PC-3 (cell line): ENCODE measurements at regions not wholly inside any gene's neighbourhood (a gene's known extent, or its start where the extent isn't known, plus 50 kb on each side); places are given as distances from the start of the nearest gene placed in this dataset.
"Not testable (repeated sequence)": the region's sequence is repeated elsewhere in the genome, so short reads cannot be mapped to it uniquely, and the experiment has no call there.

Source experiments
- ATAC-seq: fragments of 200-7000 bp; cut with Tn5 transposase; 2 replicates; pipeline ENCODE4 v1.9.1; 2020; ENCODE audit warnings: mild to moderate bottlenecking, moderate library complexity
- BruUV-seq: library from RNA; stranded (reverse); fragments of 400-500 nt; replicated peaks from 2 replicates; lab custom pipeline; 2021; lab: Mats Ljungman, UMichigan
- CTCF ChIA-PET: fragments of 300-600 bp; sonication (Branson Sonifier 250); formaldehyde crosslinking; loops from one replicate; lab custom pipeline; 2022; ENCODE audit warnings: antibody characterized with exemption; lab: Charles Lee
- POLR2A ChIA-PET: fragments of 300-600 bp; sonication (Branson Sonifier 250); formaldehyde crosslinking; loops from one replicate; lab custom pipeline; 2022; ENCODE audit warnings: antibody characterized with exemption; ENCODE audit not compliant: unreplicated experiment; lab: Charles Lee
- DNase-seq: peaks from one replicate; pipeline ENCODE4 v3.0.0-alpha.2; 2015
- H2AFZ ChIP-seq: fragments of 300-600 bp; sonication (generic); 2 replicates; pipeline ENCODE4 v1.6.0; 2016; ENCODE audit warnings: antibody characterized with exemption, low read length
- H3F3A ChIP-seq: fragments of 300-600 bp; sonication (generic); one replicate; pipeline ENCODE4 v1.6.0; 2017; ENCODE audit warnings: antibody characterized with exemption, low read length, control low read depth, mild to moderate bottlenecking; ENCODE audit not compliant: unreplicated experiment
- H3K27ac ChIP-seq: fragments of 300-600 bp; sonication (generic); 2 replicates; pipeline ENCODE4 v1.5.1; 2016; ENCODE audit warnings: mild to moderate bottlenecking, low read length
- H3K27me3 ChIP-seq: fragments of 300-600 bp; sonication (generic); 2 replicates; pipeline ENCODE4 v1.6.1; 2016; ENCODE audit warnings: low read length, mixed read lengths
- H3K36me3 ChIP-seq: fragments of 300-600 bp; sonication (generic); 2 replicates; pipeline ENCODE4 v1.6.1; 2016; ENCODE audit warnings: low read depth, mixed run types, low read length, mixed read lengths
- H3K4me1 ChIP-seq: fragments of 300-600 bp; sonication (generic); 2 replicates; pipeline ENCODE4 v1.5.1; 2016; ENCODE audit warnings: low read length; ENCODE audit not compliant: insufficient read depth
- H3K4me2 ChIP-seq: fragments of 300-600 bp; sonication (generic); 2 replicates; pipeline ENCODE4 v1.6.0; 2016; ENCODE audit warnings: low read length
- H3K4me3 ChIP-seq: fragments of 300-600 bp; sonication (generic); 2 replicates; pipeline ENCODE4 v1.5.1; 2016; ENCODE audit warnings: mild to moderate bottlenecking, low read length, mixed read lengths
- H3K79me2 ChIP-seq: fragments of 300-600 bp; sonication (generic); 2 replicates; pipeline ENCODE4 v1.6.1; 2017; ENCODE audit warnings: low read length, mixed read lengths
- H3K9ac ChIP-seq: fragments of 300-600 bp; sonication (generic); 2 replicates; pipeline ENCODE4 v1.6.0; 2016; ENCODE audit warnings: mild to moderate bottlenecking, low read length
- H3K9me2 ChIP-seq: fragments of 300-600 bp; sonication (generic); replicated peaks from 2 replicates; pipeline ENCODE4 v1.6.1; 2016; ENCODE audit warnings: mixed run types, low read length, mixed read lengths
- H3K9me3 ChIP-seq: fragments of 300-600 bp; sonication (generic); 2 replicates; pipeline ENCODE4 v1.6.1; 2016; ENCODE audit warnings: low read length, mixed read lengths
- H4K20me1 ChIP-seq: fragments of 300-600 bp; sonication (generic); 2 replicates; pipeline ENCODE4 v1.6.1; 2016; ENCODE audit warnings: low read length, mixed read lengths
- CTCF ChIP-seq: fragments of 300-600 bp; sonication (generic); conservative IDR thresholded peaks from 2 replicates; pipeline ENCODE4 v1.5.1; 2017; ENCODE audit warnings: antibody characterized with exemption, low read depth, mild to moderate bottlenecking, low read length
- EZH2 ChIP-seq: fragments of 300-600 bp; sonication (generic); IDR thresholded peaks from one replicate; pipeline ENCODE4 v1.6.1; 2017; ENCODE audit warnings: antibody characterized with exemption, mild to moderate bottlenecking, low read length; ENCODE audit not compliant: unreplicated experiment
- EZH2phosphoT487 ChIP-seq: fragments of 300-600 bp; sonication (generic); IDR thresholded peaks from 2 replicates; pipeline ENCODE4 v1.6.1; 2018; ENCODE audit warnings: mild to moderate bottlenecking, antibody characterized with exemption, low read length, borderline replicate concordance
- intact Hi-C: fragments of 100-400 bp; cut with micrococcal nuclease; formaldehyde crosslinking; loops from 2 replicates; pipeline ENCODE4 v1.9.0; 2023

GRCh38 chr6:11373208-11373607 lies 140.7 kb upstream of the NEDD9 start:
- intact Hi-C loops: no loop called here
- Histone ChIP-seq H3K9me3 (no peaks in the 10 kb centered on the region), H3F3A (no peaks in the 10 kb centered on the region), H3K9me2 (no peaks in the 10 kb centered on the region), H3K4me1 (peaks cover 9% of the 10 kb centered on the region), H3K4me3 (no peak overlapping the region), H4K20me1 (no peaks in the 10 kb centered on the region), H3K27me3 (no peaks in the 10 kb centered on the region), H3K36me3 (no peaks in the 10 kb centered on the region), H3K79me2 (no peaks in the 10 kb centered on the region), H3K9ac (no peak overlapping the region), H3K27ac (no peak overlapping the region), H3K4me2 (no peak overlapping the region), H2AFZ (no peak overlapping the region)
- CTCF ChIA-PET: no interaction called here
- ATAC-seq (no peak), DNase-seq (no peak)
- POLR2A ChIA-PET: interaction anchor here (0.7 kb wide), 1 partner anchor 34 kb away, joined by 20 read pairs; no protein-coding TSS in a partner anchor
- no TSS peak for BruUV-seq
- TF ChIP-seq EZH2 (no peak), CTCF (no peak), EZH2phosphoT487 (no peak)

- CTCF ChIA-PET, H3K79me2 ChIP-seq, H3K27me3 ChIP-seq, H2AFZ ChIP-seq, H3K9me2 ChIP-seq, H3K4me2 ChIP-seq, intact Hi-C loops, H3K27ac ChIP-seq, H3F3A ChIP-seq, ATAC-seq, BruUV-seq, H4K20me1 ChIP-seq, H3K36me3 ChIP-seq, H3K9ac ChIP-seq, DNase-seq, H3K9me3 ChIP-seq, H3K4me3 ChIP-seq, POLR2A ChIA-PET: not testable (repeated sequence)
- H3K4me1 ChIP-seq: peaks cover 17% of the 10 kb centered on the region
Measured at GRCh38 chr6:11372186-11372790, 139.8 kb upstream of the NEDD9 start.

GRCh38 chr6:11370191-11371018 lies 137.9 kb upstream of the NEDD9 start:
- BruUV-seq: no TSS peak
- ChIA-PET POLR2A (no interaction called here), CTCF (no interaction called here)
- Histone ChIP-seq H3K4me1 (peaks cover 23% of the 10 kb centered on the region), H3K27ac (no peak overlapping the region), H3K79me2 (no peaks in the 10 kb centered on the region), H3F3A (no peaks in the 10 kb centered on the region), H3K4me2 (no peak overlapping the region), H3K36me3 (no peaks in the 10 kb centered on the region), H3K4me3 (no peak overlapping the region), H3K9me3 (no peaks in the 10 kb centered on the region), H2AFZ (no peak overlapping the region), H3K27me3 (no peaks in the 10 kb centered on the region), H4K20me1 (no peaks in the 10 kb centered on the region), H3K9ac (no peak overlapping the region), H3K9me2 (no peaks in the 10 kb centered on the region)
- no peak for ATAC-seq
- no peak for DNase-seq
- TF ChIP-seq EZH2phosphoT487 (no peak), CTCF (no peak), EZH2 (no peak)
- intact Hi-C loops: no loop called here
